ENCODE measurements at regions not wholly inside any gene's neighbourhood (a gene's known extent, or its start where the extent isn't known, plus 50 kb on each side); places are given as distances from the start of the nearest gene placed in this dataset.
A peak's percentile ranks its signal among the peaks of the same experiment; 100 is the strongest.

- intact Hi-C loops (cut with micrococcal nuclease), result no loop called here
- peaks cover 7% of the 10 kb centered on the region for H3K9me3 Mint-ChIP-seq (ENCODE audit: unreplicated experiment)
These were observed 244.1 kb upstream of the DPP6 start for GRCh38 chr7:153808117-153808516.

GRCh38 chr7:153829525-153829924, 222.7 kb upstream of the DPP6 start:
- intact Hi-C loops (cut with micrococcal nuclease), result no loop called here
- no TSS peak for BruUV-seq (replicated peaks)
- no peak for DNase-seq (ENCODE audit: unreplicated experiment)
- peaks cover 15% of the 10 kb centered on the region for H3K9me3 Mint-ChIP-seq (ENCODE audit: unreplicated experiment)
- TF ChIP-seq CTCF (IDR thresholded peaks at IDR 0.05; ENCODE audit: unreplicated experiment), result no peak
- H3K27me3 Mint-ChIP-seq (ENCODE audit: insufficient read depth, unreplicated experiment), result no peaks in the 10 kb centered on the region
- no peaks in the 10 kb centered on the region for H3K36me3 Mint-ChIP-seq (ENCODE audit: insufficient read depth, unreplicated experiment)
- H3K27ac Mint-ChIP-seq (ENCODE audit: low read depth, unreplicated experiment), result peak overlapping the region; percentile 53
- H3K4me3 Mint-ChIP-seq (ENCODE audit: unreplicated experiment), result no peak overlapping the region
- peaks cover 6% of the 10 kb centered on the region for H3K4me1 Mint-ChIP-seq (ENCODE audit: insufficient read depth, unreplicated experiment)
- CTCF ChIA-PET, result no interaction called here
- POLR2A ChIA-PET, result no interaction called here

More at GRCh38 chr7:153808117-153808516, 244.1 kb upstream of the DPP6 start:
- Mint-ChIP-seq H3K4me1 (ENCODE audit: insufficient read depth, unreplicated experiment) (no peaks in the 10 kb centered on the region), H3K4me3 (ENCODE audit: unreplicated experiment) (no peak overlapping the region), H3K27ac (ENCODE audit: low read depth, unreplicated experiment) (no peak overlapping the region), H3K36me3 (ENCODE audit: insufficient read depth, unreplicated experiment) (no peaks in the 10 kb centered on the region), H3K27me3 (ENCODE audit: insufficient read depth, unreplicated experiment) (no peaks in the 10 kb centered on the region)
- ChIA-PET CTCF (no interaction called here), POLR2A (no interaction called here)
- no peak for DNase-seq (ENCODE audit: unreplicated experiment)
- no peak for TF ChIP-seq CTCF (IDR thresholded peaks at IDR 0.05; ENCODE audit: unreplicated experiment)
- no TSS peak for BruUV-seq (replicated peaks)

GRCh38 chr7:153832160-153832559, 220.0 kb upstream of the DPP6 start:
- ChIA-PET CTCF (no interaction called here), POLR2A (no interaction called here)
- H3K4me1 Mint-ChIP-seq (ENCODE audit: insufficient read depth, unreplicated experiment), result peaks cover 6% of the 10 kb centered on the region
- H3K9me3 Mint-ChIP-seq (ENCODE audit: unreplicated experiment), result peaks cover 13% of the 10 kb centered on the region
- H3K27me3 Mint-ChIP-seq (ENCODE audit: insufficient read depth, unreplicated experiment), result no peaks in the 10 kb centered on the region
- H3K4me3 Mint-ChIP-seq (ENCODE audit: unreplicated experiment), result no peak overlapping the region
- intact Hi-C loops (cut with micrococcal nuclease), result loop anchor here (10.0 kb wide), 1 partner anchor 997 kb away; no protein-coding TSS in a partner anchor
- TF ChIP-seq CTCF (IDR thresholded peaks at IDR 0.05; ENCODE audit: unreplicated experiment), result no peak
- BruUV-seq (replicated peaks), result no TSS peak
- no peak for DNase-seq (ENCODE audit: unreplicated experiment)
- H3K36me3 Mint-ChIP-seq (ENCODE audit: insufficient read depth, unreplicated experiment), result no peaks in the 10 kb centered on the region
- no peak overlapping the region for H3K27ac Mint-ChIP-seq (ENCODE audit: low read depth, unreplicated experiment)

- H3K4me1 Mint-ChIP-seq (ENCODE audit: insufficient read depth, unreplicated experiment), result no peaks in the 10 kb centered on the region
- H3K36me3 Mint-ChIP-seq (ENCODE audit: insufficient read depth, unreplicated experiment), result no peaks in the 10 kb centered on the region
- no peak for DNase-seq (ENCODE audit: unreplicated experiment)
- H3K4me3 Mint-ChIP-seq (ENCODE audit: unreplicated experiment), result no peak overlapping the region
- H3K9me3 Mint-ChIP-seq (ENCODE audit: unreplicated experiment), result peaks cover 12% of the 10 kb centered on the region
- H3K27me3 Mint-ChIP-seq (ENCODE audit: insufficient read depth, unreplicated experiment), result no peaks in the 10 kb centered on the region
- peak; percentile 28 for TF ChIP-seq CTCF (IDR thresholded peaks at IDR 0.05; ENCODE audit: unreplicated experiment)
- no TSS peak for BruUV-seq (replicated peaks)
- POLR2A ChIA-PET, result no interaction called here
- intact Hi-C loops (cut with micrococcal nuclease), result loop anchor here (1.0 to 10.0 kb wide), 4 partner anchors 454 to 1000 kb away; no protein-coding TSS in a partner anchor
- H3K27ac Mint-ChIP-seq (ENCODE audit: low read depth, unreplicated experiment), result no peak overlapping the region
- CTCF ChIA-PET, result interaction anchor here (0.5 kb wide), 1 partner anchor 22 kb away, joined by 3 read pairs; no protein-coding TSS in a partner anchor
These were observed 217.1 kb upstream of the DPP6 start for GRCh38 chr7:153835103-153835502.
